ENCODE measurements at regions not wholly inside any gene's neighbourhood (a gene's known extent, or its start where the extent isn't known, plus 50 kb on each side); places are given as distances from the start of the nearest gene placed in this dataset.
A peak's percentile ranks its signal among the peaks of the same experiment; 100 is the strongest.

- WGBS (ENCODE audit: extremely low coverage, insufficient coverage, insufficient read length), result no CpG with 5 or more reads among the region's 4 CpGs
- no peak overlapping the region for H3K14ac ChIP-seq (ENCODE audit: low read length)
- no peak overlapping the region for H2BK12ac ChIP-seq (ENCODE audit: low read length)
- no peak overlapping the region for H3K4ac ChIP-seq (ENCODE audit: low read depth, low read length)
- H4K8ac ChIP-seq (ENCODE audit: low read depth, low read length), result no peak overlapping the region
- no peak overlapping the region for H3K18ac ChIP-seq (ENCODE audit: low read length)
- H4K91ac ChIP-seq (ENCODE audit: low read depth, low read length), result no peak overlapping the region
- no peaks in the 10 kb centered on the region for H3K36me3 ChIP-seq (ENCODE audit: control insufficient read depth in 1 of 2, insufficient read depth in 2 of 2, low read length in 2 of 2)
- H3K23ac ChIP-seq (ENCODE audit: low read length), result no peak overlapping the region
- no peaks in the 10 kb centered on the region for H3K9me3 ChIP-seq (ENCODE audit: insufficient read depth, low read depth, low read length)
- H3K9ac ChIP-seq (ENCODE audit: low read length), result no peak overlapping the region
- H2BK120ac ChIP-seq (ENCODE audit: insufficient read depth, low read length, poor library complexity), result no peak overlapping the region
- no peaks in the 10 kb centered on the region for H3K27me3 ChIP-seq (ENCODE audit: insufficient read depth, low read length)
- H3K4me2 ChIP-seq (ENCODE audit: low read length), result no peak overlapping the region
- no peak for DNase-seq
- no peak overlapping the region for H2BK5ac ChIP-seq (ENCODE audit: low read depth, low read length, poor library complexity)
- H3K4me1 ChIP-seq (ENCODE audit: control insufficient read depth in 1 of 2, insufficient read depth in 2 of 2, low read length in 2 of 2), result peaks cover 0 to 3% of the 10 kb centered on the region in 2 experiments
- no peak overlapping the region for H3K4me3 ChIP-seq (ENCODE audit: low read depth, low read length)
- H4K12ac ChIP-seq (ENCODE audit: low read depth, low read length), result no peak overlapping the region
- H3K79me2 ChIP-seq (ENCODE audit: control insufficient read depth, insufficient read depth, low read length, poor library complexity), result no peaks in the 10 kb centered on the region
- no peaks in the 10 kb centered on the region for H3K79me1 ChIP-seq (ENCODE audit: low read length)
- H2AFZ ChIP-seq (ENCODE audit: insufficient read depth, low read length, poor library complexity), result no peak overlapping the region
- no peak overlapping the region for H2AK5ac ChIP-seq (ENCODE audit: low read length)
- H3K27ac ChIP-seq (ENCODE audit: low read depth, low read length), result no peak overlapping the region
These were observed 837.3 kb upstream of the SOX9 start for GRCh38 chr17:71283486-71283885.

- Histone ChIP-seq H3K18ac (ENCODE audit: low read length) (no peak overlapping the region), H2AFZ (ENCODE audit: insufficient read depth, low read length, poor library complexity) (no peak overlapping the region), H3K4me1 (ENCODE audit: control insufficient read depth in 1 of 2, insufficient read depth in 2 of 2, low read length in 2 of 2) (peaks cover 0 to 3% of the 10 kb centered on the region in 2 experiments), H2BK5ac (ENCODE audit: low read depth, low read length, poor library complexity) (no peak overlapping the region), H3K27ac (ENCODE audit: low read depth, low read length) (no peak overlapping the region), H2AK5ac (ENCODE audit: low read length) (no peak overlapping the region), H4K12ac (ENCODE audit: low read depth, low read length) (no peak overlapping the region), H3K27me3 (ENCODE audit: insufficient read depth, low read length) (no peaks in the 10 kb centered on the region), H3K14ac (ENCODE audit: low read length) (no peak overlapping the region), H4K8ac (ENCODE audit: low read depth, low read length) (no peak overlapping the region), H3K79me1 (ENCODE audit: low read length) (no peaks in the 10 kb centered on the region), H3K9me3 (ENCODE audit: insufficient read depth, low read depth, low read length) (no peaks in the 10 kb centered on the region), H3K4me3 (ENCODE audit: low read depth, low read length) (no peak overlapping the region), H3K23ac (ENCODE audit: low read length) (no peak overlapping the region), H3K4ac (ENCODE audit: low read depth, low read length) (no peak overlapping the region), H3K9ac (ENCODE audit: low read length) (no peak overlapping the region), H4K91ac (ENCODE audit: low read depth, low read length) (no peak overlapping the region), H2BK120ac (ENCODE audit: insufficient read depth, low read length, poor library complexity) (no peak overlapping the region), H3K4me2 (ENCODE audit: low read length) (no peak overlapping the region), H3K36me3 (ENCODE audit: control insufficient read depth in 1 of 2, insufficient read depth in 2 of 2, low read length in 2 of 2) (no peaks in the 10 kb centered on the region), H3K79me2 (ENCODE audit: control insufficient read depth, insufficient read depth, low read length, poor library complexity) (no peaks in the 10 kb centered on the region), H2BK12ac (ENCODE audit: low read length) (no peak overlapping the region)
- no CpG with 5 or more reads among the region's 7 CpGs for WGBS (ENCODE audit: extremely low coverage, insufficient coverage, insufficient read length)
- DNase-seq, result no peak
These were observed 836.6 kb upstream of the SOX9 start for GRCh38 chr17:71284032-71284755.

GRCh38 chr17:71286625-71287024 lies 834.2 kb upstream of the SOX9 start:
- Histone ChIP-seq H3K23ac (ENCODE audit: low read length) (no peak overlapping the region), H4K12ac (ENCODE audit: low read depth, low read length) (no peak overlapping the region), H2BK5ac (ENCODE audit: low read depth, low read length, poor library complexity) (no peak overlapping the region), H3K79me2 (ENCODE audit: control insufficient read depth, insufficient read depth, low read length, poor library complexity) (no peaks in the 10 kb centered on the region), H2BK12ac (ENCODE audit: low read length) (no peak overlapping the region), H3K36me3 (ENCODE audit: control insufficient read depth in 1 of 2, insufficient read depth in 2 of 2, low read length in 2 of 2) (no peaks in the 10 kb centered on the region), H2BK120ac (ENCODE audit: insufficient read depth, low read length, poor library complexity) (no peak overlapping the region), H3K4me2 (ENCODE audit: low read length) (no peak overlapping the region), H2AFZ (ENCODE audit: insufficient read depth, low read length, poor library complexity) (no peak overlapping the region), H3K4me1 (ENCODE audit: control insufficient read depth in 1 of 2, insufficient read depth in 2 of 2, low read length in 2 of 2) (peaks cover 0 to 3% of the 10 kb centered on the region in 2 experiments), H3K9me3 (ENCODE audit: insufficient read depth, low read depth, low read length) (no peaks in the 10 kb centered on the region), H2AK5ac (ENCODE audit: low read length) (no peak overlapping the region), H3K4ac (ENCODE audit: low read depth, low read length) (no peak overlapping the region), H3K18ac (ENCODE audit: low read length) (no peak overlapping the region), H3K9ac (ENCODE audit: low read length) (no peak overlapping the region), H3K27me3 (ENCODE audit: insufficient read depth, low read length) (no peaks in the 10 kb centered on the region), H3K79me1 (ENCODE audit: low read length) (no peaks in the 10 kb centered on the region), H3K27ac (ENCODE audit: low read depth, low read length) (no peak overlapping the region), H4K8ac (ENCODE audit: low read depth, low read length) (no peak overlapping the region), H3K4me3 (ENCODE audit: low read depth, low read length) (no peak overlapping the region), H4K91ac (ENCODE audit: low read depth, low read length) (no peak overlapping the region), H3K14ac (ENCODE audit: low read length) (no peak overlapping the region)
- whole genome bisulfite sequencing (ENCODE audit: extremely low coverage, insufficient coverage, insufficient read length), result no CpG with 5 or more reads among the region's 7 CpGs
- no peak for DNase-seq

GRCh38 chr17:71287071-71287823 lies 833.6 kb upstream of the SOX9 start:
- no peak overlapping the region for H3K4ac ChIP-seq (ENCODE audit: low read depth, low read length)
- no peak overlapping the region for H2BK5ac ChIP-seq (ENCODE audit: low read depth, low read length, poor library complexity)
- no peak overlapping the region for H3K4me3 ChIP-seq (ENCODE audit: low read depth, low read length)
- H2BK12ac ChIP-seq (ENCODE audit: low read length), result no peak overlapping the region
- no peak for DNase-seq
- H2AFZ ChIP-seq (ENCODE audit: insufficient read depth, low read length, poor library complexity), result no peak overlapping the region
- no peaks in the 10 kb centered on the region for H3K27me3 ChIP-seq (ENCODE audit: insufficient read depth, low read length)
- WGBS (ENCODE audit: extremely low coverage, insufficient coverage, insufficient read length), result no CpG with 5 or more reads among the region's 17 CpGs
- no peaks in the 10 kb centered on the region for H3K79me2 ChIP-seq (ENCODE audit: control insufficient read depth, insufficient read depth, low read length, poor library complexity)
- H3K9ac ChIP-seq (ENCODE audit: low read length), result no peak overlapping the region
- H4K8ac ChIP-seq (ENCODE audit: low read depth, low read length), result no peak overlapping the region
- H3K14ac ChIP-seq (ENCODE audit: low read length), result no peak overlapping the region
- H2BK120ac ChIP-seq (ENCODE audit: insufficient read depth, low read length, poor library complexity), result no peak overlapping the region
- H4K12ac ChIP-seq (ENCODE audit: low read depth, low read length), result no peak overlapping the region
- peaks cover 0 to 3% of the 10 kb centered on the region in 2 experiments for H3K4me1 ChIP-seq (ENCODE audit: control insufficient read depth in 1 of 2, insufficient read depth in 2 of 2, low read length in 2 of 2)
- H2AK5ac ChIP-seq (ENCODE audit: low read length), result no peak overlapping the region
- peak overlapping the region; percentile 51 for H3K4me2 ChIP-seq (ENCODE audit: low read length)
- H3K36me3 ChIP-seq (ENCODE audit: control insufficient read depth in 1 of 2, insufficient read depth in 2 of 2, low read length in 2 of 2), result no peaks in the 10 kb centered on the region
- no peaks in the 10 kb centered on the region for H3K79me1 ChIP-seq (ENCODE audit: low read length)
- no peak overlapping the region for H4K91ac ChIP-seq (ENCODE audit: low read depth, low read length)
- no peak overlapping the region for H3K23ac ChIP-seq (ENCODE audit: low read length)
- no peak overlapping the region for H3K18ac ChIP-seq (ENCODE audit: low read length)
- H3K27ac ChIP-seq (ENCODE audit: low read depth, low read length), result no peak overlapping the region
- no peaks in the 10 kb centered on the region for H3K9me3 ChIP-seq (ENCODE audit: insufficient read depth, low read depth, low read length)
